ENCODE measurements at regions not wholly inside any gene's neighbourhood (a gene's known extent, or its start where the extent isn't known, plus 50 kb on each side); places are given as distances from the start of the nearest gene placed in this dataset.

GRCh38 chr17:70613681-70614080 is 444.3 kb downstream of the KCNJ2 start:
- DNase-seq (ENCODE audit: low read depth), result no peak
- Histone ChIP-seq H3K36me3 (ENCODE audit: control insufficient read depth, insufficient read depth, low read length) (no peaks in the 10 kb centered on the region), H3K4me3 (ENCODE audit: low read depth, low read length) (no peak overlapping the region), H3K27me3 (ENCODE audit: control insufficient read depth, insufficient read depth, low read length) (no peaks in the 10 kb centered on the region)
- no peak for TF ChIP-seq CTCF (IDR thresholded peaks at IDR 0.05; ENCODE audit: insufficient read depth, low read length, poor library complexity, severe bottlenecking)

- no peak for DNase-seq (ENCODE audit: low read depth)
- H3K36me3 ChIP-seq (ENCODE audit: control insufficient read depth, insufficient read depth, low read length), result no peaks in the 10 kb centered on the region
- no peak for TF ChIP-seq CTCF (IDR thresholded peaks at IDR 0.05; ENCODE audit: insufficient read depth, low read length, poor library complexity, severe bottlenecking)
- H3K27me3 ChIP-seq (ENCODE audit: control insufficient read depth, insufficient read depth, low read length), result no peaks in the 10 kb centered on the region
- no peak overlapping the region for H3K4me3 ChIP-seq (ENCODE audit: low read depth, low read length)
These were observed 446.5 kb downstream of the KCNJ2 start for GRCh38 chr17:70615831-70616230.

GRCh38 chr17:70618641-70619040 is 449.3 kb downstream of the KCNJ2 start:
- Histone ChIP-seq H3K27me3 (ENCODE audit: control insufficient read depth, insufficient read depth, low read length) (no peaks in the 10 kb centered on the region), H3K4me3 (ENCODE audit: low read depth, low read length) (no peak overlapping the region), H3K36me3 (ENCODE audit: control insufficient read depth, insufficient read depth, low read length) (no peaks in the 10 kb centered on the region)
- DNase-seq (ENCODE audit: low read depth), result no peak
- TF ChIP-seq CTCF (IDR thresholded peaks at IDR 0.05; ENCODE audit: insufficient read depth, low read length, poor library complexity, severe bottlenecking), result no peak

GRCh38 chr17:70621566-70621965 is 452.2 kb downstream of the KCNJ2 start:
- TF ChIP-seq CTCF (IDR thresholded peaks at IDR 0.05; ENCODE audit: insufficient read depth, low read length, poor library complexity, severe bottlenecking), result no peak
- no peaks in the 10 kb centered on the region for H3K36me3 ChIP-seq (ENCODE audit: control insufficient read depth, insufficient read depth, low read length)
- no peak overlapping the region for H3K4me3 ChIP-seq (ENCODE audit: low read depth, low read length)
- no peak for DNase-seq (ENCODE audit: low read depth)
- H3K27me3 ChIP-seq (ENCODE audit: control insufficient read depth, insufficient read depth, low read length), result no peaks in the 10 kb centered on the region

- DNase-seq (ENCODE audit: low read depth), result no peak
- Histone ChIP-seq H3K27me3 (ENCODE audit: control insufficient read depth, insufficient read depth, low read length) (no peaks in the 10 kb centered on the region), H3K36me3 (ENCODE audit: control insufficient read depth, insufficient read depth, low read length) (no peaks in the 10 kb centered on the region), H3K4me3 (ENCODE audit: low read depth, low read length) (no peak overlapping the region)
- TF ChIP-seq CTCF (IDR thresholded peaks at IDR 0.05; ENCODE audit: insufficient read depth, low read length, poor library complexity, severe bottlenecking), result peak; percentile 80
These were observed 453.3 kb downstream of the KCNJ2 start for GRCh38 chr17:70622368-70623260.

GRCh38 chr17:70624211-70624610 is 454.9 kb downstream of the KCNJ2 start:
- no peaks in the 10 kb centered on the region for H3K36me3 ChIP-seq (ENCODE audit: control insufficient read depth, insufficient read depth, low read length)
- no peak for TF ChIP-seq CTCF (IDR thresholded peaks at IDR 0.05; ENCODE audit: insufficient read depth, low read length, poor library complexity, severe bottlenecking)
- no peak overlapping the region for H3K4me3 ChIP-seq (ENCODE audit: low read depth, low read length)
- DNase-seq (ENCODE audit: low read depth), result no peak
- H3K27me3 ChIP-seq (ENCODE audit: control insufficient read depth, insufficient read depth, low read length), result no peaks in the 10 kb centered on the region
